HG02763 (cell line): ENCODE measurements at regions not wholly inside any gene's neighbourhood (a gene's known extent, or its start where the extent isn't known, plus 50 kb on each side); places are given as distances from the start of the nearest gene placed in this dataset.
"Not testable (repeated sequence)": the region's sequence is repeated elsewhere in the genome, so short reads cannot be mapped to it uniquely, and the experiment has no call there.

Experiments used
- ATAC-seq: cut with Tn5 transposase; IDR thresholded peaks from one replicate; pipeline ENCODE4 v1.9.1; 2021; ENCODE audit warnings: mild to moderate bottlenecking, moderate library complexity; ENCODE audit not compliant: unreplicated experiment

DNA sequence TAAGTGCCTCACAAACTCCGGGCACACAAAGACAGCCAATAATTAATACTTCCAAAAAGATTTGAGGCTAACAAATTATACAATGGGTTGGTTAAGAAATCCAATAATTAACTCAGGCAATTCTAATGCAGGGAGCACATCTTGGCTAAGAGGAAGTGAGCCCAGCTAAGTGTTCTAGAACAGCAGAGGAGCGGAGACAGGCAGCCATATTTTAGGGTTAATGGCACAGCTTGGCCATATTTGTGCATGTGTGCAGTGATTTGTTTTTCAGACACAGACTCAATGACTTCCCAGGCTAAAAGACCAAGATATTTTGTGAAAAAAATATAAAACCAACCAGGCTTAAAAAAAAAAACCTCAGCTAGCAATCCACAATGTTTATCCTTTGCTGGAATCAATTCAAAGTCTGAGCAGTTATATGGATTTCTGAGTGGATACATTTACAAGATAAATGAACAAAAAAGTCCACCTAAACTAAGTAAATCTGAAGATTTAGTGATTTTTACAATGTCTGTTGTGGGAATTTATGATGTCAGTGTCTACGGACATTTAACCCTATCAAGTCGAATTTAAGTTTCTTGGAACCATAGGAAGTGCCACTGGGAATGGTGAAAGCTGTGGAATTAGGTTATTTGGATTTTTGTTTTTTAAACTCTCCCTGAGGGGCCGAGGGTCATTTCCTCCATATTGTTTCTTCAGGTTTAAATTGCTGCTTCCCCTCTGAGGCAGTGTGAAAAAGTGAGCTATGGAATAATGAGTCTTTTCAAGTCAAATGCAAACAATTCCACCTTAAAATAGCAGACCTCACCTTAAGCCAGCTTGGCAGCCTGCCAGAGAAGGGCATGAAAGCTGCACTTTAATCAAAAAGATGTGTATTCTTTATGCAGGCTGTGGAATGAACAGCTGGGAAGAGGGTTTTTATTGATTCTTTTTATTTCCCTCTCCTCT, 413.7 kb upstream of the TBL1XR1 start:
- no peak for ATAC-seq

DNA sequence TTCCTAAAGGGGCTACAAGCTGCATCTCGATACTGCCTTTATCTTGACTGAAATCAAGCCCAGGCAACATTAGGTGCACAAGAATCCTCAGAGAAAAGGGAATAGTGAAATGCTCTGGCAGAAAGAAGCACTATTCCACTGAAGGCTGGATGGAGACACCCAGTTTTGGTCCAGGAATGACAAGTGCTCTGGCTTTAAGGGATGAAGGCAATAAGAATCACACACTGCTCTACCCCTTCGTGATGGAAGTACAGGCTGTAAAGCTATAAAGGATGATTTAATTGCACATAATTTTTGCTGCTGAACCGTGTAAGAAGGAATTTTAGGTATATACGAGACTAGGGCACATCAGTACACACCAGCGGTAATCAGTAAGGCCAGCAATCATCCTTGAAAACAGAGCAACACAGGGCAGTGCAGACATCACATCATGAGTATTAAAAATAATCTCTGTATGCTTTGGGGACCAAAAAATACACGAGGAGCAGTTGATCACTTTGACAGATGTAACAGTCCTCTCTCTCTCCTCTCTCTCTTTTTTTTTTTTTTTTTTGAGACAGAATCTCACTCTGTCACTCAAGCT, 414.6 kb upstream of the TBL1XR1 start:
- no peak for ATAC-seq

DNA sequence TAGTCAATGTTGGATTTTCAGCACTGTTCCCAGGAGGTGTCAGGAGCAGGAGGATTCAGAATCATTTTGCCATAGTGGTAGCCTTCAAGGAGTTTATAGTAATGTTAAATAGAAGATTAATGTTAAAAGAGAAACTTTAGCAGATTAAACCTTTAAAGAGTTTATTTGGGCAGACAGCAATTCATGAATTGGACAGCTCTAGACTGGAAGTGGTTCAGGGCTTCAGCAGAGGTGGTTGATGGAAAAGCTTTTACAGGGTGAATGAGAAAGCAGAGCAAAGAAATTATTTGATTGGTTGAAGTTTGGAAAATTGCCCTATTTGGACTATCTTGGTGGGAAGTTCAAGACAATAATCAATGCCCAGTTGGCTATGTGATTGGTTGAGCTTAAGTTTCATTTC, 416.6 kb upstream of the TBL1XR1 start:
- ATAC-seq = no peak

- ATAC-seq = no peak
Measured at GRCh38 chr3:177615015-177615414, 417.7 kb upstream of the TBL1XR1 start.

- no peak for ATAC-seq
Measured at GRCh38 chr3:177618873-177619733, 421.8 kb upstream of the TBL1XR1 start.

GRCh38 chr3:177620073-177620472, 422.8 kb upstream of the TBL1XR1 start:
- ATAC-seq = no peak

GRCh38 chr3:177622520-177622919, 425.2 kb upstream of the TBL1XR1 start:
- ATAC-seq = no peak

DNA sequence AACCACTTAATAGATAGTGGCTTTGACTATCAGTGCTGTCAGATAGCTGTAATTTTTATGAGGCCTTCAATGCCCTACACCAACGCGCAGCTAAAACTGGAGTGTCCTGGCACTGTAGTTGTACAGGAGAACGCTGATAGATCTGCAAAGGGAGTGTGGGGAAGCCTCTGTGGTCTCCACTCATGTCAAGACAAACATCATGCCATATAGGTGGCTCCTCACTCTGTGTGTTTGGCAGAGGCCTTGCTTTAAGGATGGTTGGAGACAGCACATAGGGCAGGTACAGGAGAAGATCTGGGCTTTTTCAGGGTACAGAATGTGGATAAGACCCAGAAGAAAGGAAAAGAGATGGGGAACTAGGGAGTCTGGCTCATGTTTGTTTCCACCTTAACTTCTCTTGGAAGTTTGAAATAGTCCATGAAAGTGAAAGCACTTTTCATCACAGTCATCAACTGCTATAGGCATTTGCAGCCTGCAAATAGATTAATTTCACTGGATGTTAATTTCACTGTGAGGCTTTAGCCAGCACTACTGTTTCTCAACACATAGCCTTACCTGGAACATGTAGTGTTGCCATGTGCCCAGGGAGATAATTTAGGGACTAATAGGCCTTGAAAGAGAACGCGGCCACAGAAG, 425.8 kb upstream of the TBL1XR1 start:
- no peak for ATAC-seq

DNA sequence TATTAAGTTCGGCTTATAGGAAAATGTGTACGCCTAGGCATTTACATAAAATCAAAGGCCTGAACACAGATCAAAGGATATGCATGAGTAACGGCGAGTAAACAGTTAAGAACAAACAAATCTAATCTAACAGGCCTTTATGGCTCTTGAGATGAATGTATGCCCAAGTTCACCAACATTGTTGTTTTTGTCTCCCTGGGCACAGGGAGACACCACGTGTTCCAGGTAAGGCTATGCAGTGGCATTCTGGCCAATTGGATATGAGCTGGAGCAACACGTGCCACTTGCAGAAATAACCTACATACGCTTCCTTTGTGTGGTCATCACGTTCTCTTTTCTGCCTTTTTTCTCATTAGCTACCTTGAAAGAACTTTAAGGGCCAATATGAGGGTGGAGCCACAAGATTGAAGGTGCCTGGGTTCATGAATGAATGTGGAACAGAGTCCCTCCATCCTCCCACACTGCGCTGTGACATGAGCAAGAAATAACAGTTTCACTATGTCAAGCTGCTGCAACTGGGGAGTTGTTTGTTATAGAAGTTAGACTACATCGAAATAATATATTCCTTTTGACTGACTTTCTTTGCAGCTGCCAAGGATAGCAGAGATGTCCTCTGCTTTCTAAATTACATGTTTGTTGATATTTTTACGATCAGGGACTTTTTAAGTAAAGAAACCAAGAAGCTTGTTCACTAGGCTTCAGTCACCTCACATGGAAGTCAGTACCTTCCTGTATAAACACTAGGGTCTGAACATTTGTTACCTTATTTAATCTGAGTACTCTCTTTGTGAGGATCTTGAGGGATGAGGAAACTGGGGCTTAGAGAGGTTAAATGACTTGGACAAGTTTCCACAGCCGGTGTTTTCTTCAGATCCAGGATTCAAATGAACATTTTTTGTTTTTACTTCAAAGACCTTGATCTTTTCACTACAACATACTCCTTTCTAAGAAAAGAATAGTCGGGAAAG, 427.5 kb upstream of the TBL1XR1 start:
- ATAC-seq = no peak

GRCh38 chr3:177626045-177626444, 428.8 kb upstream of the TBL1XR1 start:
- no peak for ATAC-seq

DNA sequence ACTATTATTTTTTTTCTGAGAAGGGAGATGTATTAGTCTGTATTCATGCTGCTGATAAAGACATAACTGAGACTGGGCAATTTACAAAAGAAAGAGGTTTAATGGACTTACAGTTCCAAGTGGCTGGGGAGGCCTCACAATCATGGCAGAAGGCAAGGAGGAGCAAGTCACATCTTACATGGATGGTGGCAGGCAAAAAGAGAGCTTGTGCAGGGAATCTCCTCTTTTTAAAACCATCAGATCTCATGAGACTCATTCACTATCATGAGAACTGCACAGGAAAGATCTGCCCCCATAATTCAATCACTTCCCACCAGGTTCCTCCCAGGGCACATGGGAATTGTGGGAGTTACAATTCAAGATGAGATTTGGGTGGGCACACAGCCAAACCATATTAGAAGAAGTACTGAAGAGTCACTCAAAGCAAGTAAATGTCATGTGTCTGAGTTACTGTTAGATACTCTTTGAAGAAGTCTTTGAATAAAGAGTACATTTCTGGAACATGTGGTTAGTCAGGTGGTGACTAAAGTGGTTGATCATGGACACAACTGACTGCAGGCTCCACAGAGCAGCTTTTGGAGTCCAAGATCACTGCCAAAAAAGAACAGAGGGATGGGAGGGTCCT, 430.9 kb upstream of the TBL1XR1 start:
- not testable (repeated sequence) for ATAC-seq

DNA sequence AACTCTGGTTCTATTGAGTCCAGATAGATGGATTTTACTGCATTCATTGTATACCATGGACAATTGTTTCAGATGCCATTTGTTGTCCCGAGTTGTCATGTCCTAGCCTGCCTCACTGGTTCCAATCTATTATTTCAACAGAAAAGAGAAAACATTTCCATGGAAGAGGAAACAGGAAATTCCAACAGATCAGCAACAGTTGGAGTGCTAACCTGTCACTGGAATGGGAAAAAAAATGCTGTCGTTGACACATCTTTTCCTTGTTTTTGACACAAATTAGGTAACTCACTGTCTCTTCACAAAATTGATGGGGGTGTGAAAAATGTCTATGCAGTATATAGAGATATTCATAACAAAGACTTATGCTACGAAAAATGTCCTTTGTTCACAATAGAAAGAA, 432.0 kb upstream of the TBL1XR1 start:
- ATAC-seq = no peak

DNA sequence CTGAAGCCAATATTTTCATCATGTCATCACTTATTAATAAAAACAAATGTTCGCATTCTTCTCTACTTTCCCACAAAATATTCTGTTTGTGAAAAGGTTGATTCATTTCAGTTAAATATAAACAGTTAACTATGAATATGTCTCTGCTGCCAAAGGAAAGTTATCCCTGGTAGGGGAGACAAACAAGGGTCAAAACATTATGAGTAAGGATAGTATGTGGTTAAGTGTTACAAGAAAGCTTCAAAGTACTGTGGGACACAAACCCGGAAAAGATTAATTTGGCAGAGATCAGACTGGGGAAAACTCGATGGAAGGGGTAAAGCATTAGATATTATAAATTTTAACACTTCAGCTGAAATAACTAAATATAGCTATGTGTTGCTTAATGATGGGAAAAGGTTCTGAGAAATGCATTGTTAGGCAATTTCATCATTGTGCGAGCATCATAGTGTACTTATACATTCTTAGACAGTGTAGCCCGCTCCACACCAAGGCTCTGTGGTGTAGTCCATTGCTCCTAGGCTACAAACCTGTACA, 436.5 kb upstream of the TBL1XR1 start:
- ATAC-seq = no peak

DNA sequence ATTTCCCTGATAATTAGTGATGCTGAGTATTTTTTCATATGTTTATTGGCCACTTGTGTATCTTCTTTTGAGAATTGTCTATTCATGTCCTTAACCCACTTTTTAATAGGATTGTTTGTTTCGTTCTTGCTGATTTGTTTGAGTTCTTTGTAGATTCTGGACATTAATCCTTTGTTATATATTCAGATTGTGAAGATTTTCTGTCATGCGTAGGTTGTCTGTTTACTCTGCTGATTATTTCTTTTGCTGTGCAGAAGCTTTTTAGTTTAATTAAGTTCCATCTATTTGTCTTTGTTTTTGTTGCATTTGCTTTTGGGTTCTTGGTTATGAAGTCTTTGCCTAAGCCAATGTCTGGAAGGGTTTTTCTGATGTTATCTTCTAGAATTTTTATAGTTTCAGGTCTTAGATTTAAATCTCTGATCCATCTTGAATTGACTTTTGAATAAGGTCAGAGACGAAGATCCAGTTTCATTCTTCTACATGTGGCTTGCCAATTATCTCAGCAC, 438.4 kb upstream of the TBL1XR1 start:
- not testable (repeated sequence) for ATAC-seq

DNA sequence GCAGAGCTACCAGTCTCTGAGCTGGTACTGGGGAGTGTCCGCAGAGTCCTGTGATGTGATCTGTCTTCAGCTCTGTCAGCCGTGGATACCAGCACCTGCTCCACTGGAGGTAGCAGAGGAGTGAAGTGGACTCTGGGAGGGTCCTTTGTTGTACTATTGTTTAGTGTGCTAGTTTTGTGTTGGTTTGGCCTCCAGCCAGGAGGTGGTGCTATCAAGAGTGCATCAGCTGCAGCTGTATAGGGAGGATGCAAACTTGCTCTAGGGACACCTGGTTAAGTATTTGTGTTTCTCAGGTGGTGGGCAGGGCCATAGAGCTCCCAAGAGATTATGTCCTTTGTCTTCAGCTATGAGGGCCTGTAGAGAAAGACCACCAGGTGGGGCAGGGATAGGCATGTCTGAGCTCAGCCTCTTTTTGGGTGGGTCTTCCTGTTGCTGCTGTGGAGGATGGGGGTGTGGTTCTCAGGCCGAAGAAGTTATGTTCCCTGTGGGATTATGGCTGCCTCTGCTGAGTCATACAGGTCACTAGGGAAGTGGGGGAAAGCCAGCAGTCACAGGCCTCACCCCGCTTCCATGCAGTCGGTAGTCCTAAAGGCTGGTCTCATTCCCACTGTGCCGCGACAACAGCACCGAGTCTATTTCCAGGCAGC, 443.2 kb upstream of the TBL1XR1 start:
- ATAC-seq = no peak

DNA sequence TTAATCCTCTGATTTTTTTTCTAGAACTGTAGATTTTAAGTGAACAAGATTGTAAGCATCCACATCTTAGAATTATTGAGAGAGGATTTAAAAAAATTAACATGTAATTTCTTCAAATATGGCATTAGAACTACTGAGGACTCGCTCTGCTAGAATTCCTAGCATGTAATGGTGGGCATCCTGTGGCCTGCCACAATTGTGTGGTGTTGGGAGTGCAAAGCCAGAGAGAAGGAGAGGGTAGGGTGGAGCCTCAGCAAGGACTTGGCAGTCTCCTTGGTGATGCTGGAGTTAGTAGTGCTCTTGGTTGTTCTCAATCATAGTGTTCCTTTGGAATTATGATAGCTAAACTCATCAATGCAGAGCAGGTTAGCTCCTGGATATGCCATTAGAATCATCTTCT, 443.9 kb upstream of the TBL1XR1 start:
- no peak for ATAC-seq

- no peak for ATAC-seq
Measured at GRCh38 chr3:177642042-177642803, 444.9 kb upstream of the TBL1XR1 start.

DNA sequence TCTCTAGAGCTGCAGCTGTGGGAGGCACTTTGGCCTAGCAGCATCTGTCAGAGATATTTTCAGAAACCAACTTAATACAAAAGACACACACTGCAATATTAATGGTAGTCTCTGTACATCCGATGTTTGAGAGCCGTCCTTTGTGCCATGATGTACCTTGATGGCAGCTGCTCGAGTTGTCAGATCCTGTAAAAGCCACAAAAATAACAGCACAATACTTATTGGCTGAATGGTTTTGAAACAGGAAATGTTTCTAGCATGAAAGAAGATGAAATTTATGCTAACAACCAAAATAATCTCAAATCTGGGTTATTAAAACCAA, 445.5 kb upstream of the TBL1XR1 start:
- no peak for ATAC-seq
